ENCODE measurements at regions not wholly inside any gene's neighbourhood (a gene's known extent, or its start where the extent isn't known, plus 50 kb on each side); places are given as distances from the start of the nearest gene placed in this dataset.
"Not testable (repeated sequence)": the region's sequence is repeated elsewhere in the genome, so short reads cannot be mapped to it uniquely, and the experiment has no call there.

GRCh38 chr1:186775881-186776560 lies 52.7 kb upstream of the PLA2G4A start:
- Mint-ChIP-seq H3K36me3 (ENCODE audit: low read depth) (no peaks in the 10 kb centered on the region), H3K9me3 (no peaks in the 10 kb centered on the region), H3K4me3 (no peak overlapping the region), H3K27me3 (ENCODE audit: low read depth) (peaks cover 30% of the 10 kb centered on the region), H3K27ac (no peak overlapping the region), H3K4me1 (ENCODE audit: low read depth) (peaks cover 28% of the 10 kb centered on the region)
- no peak for DNase-seq (ENCODE audit: low spot score)

DNA sequence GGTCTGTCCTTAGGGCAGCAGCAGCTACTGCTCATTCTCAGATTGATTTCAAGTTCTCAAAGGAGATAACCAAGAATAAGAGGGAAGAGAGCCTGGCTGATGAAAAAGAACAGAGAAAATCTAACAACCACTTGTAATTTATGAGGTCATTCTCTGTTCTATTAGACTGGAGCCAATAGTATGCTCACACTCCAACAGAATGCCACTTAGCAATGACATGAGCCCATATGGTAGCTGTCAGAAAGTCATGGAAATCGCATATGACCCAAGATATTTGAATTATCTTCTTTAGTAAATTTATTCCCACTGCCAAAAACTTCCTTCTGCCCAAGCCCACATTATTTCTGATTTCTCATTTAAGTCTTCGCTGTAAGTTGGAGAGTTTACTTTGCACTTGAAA lies 53.7 kb upstream of the PLA2G4A start:
- Mint-ChIP-seq H3K4me3 (no peak overlapping the region), H3K4me1 (ENCODE audit: low read depth) (peaks cover 28% of the 10 kb centered on the region), H3K27ac (no peak overlapping the region), H3K9me3 (no peaks in the 10 kb centered on the region), H3K27me3 (ENCODE audit: low read depth) (peaks cover 28% of the 10 kb centered on the region), H3K36me3 (ENCODE audit: low read depth) (no peaks in the 10 kb centered on the region)
- no peak for DNase-seq (ENCODE audit: low spot score)

DNA sequence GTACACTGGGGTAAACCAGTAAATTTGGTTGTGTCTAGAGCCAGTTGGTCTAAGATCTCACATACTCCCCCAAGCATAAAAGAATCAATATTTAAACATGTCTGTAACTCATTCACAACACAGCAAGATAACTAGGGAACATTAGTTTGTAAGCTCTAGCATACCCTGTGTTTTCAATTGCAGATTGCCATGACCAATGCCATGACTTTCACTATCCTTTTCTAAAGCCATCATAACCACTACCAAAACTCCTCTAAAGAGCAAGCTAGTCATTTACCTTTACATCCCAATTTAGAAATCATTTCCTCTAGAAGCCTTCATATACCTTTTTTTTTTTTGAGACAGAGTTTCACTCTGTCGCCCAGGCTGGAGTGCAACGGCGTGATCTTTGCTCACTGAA lies 56.5 kb upstream of the PLA2G4A start:
- H3K27ac Mint-ChIP-seq, result no peak overlapping the region
- peaks cover 28% of the 10 kb centered on the region for H3K4me1 Mint-ChIP-seq (ENCODE audit: low read depth)
- no peaks in the 10 kb centered on the region for H3K36me3 Mint-ChIP-seq (ENCODE audit: low read depth)
- no peak for DNase-seq (ENCODE audit: low spot score)
- no peaks in the 10 kb centered on the region for H3K9me3 Mint-ChIP-seq
- H3K27me3 Mint-ChIP-seq (ENCODE audit: low read depth), result peaks cover 27% of the 10 kb centered on the region
- H3K4me3 Mint-ChIP-seq, result no peak overlapping the region

DNA sequence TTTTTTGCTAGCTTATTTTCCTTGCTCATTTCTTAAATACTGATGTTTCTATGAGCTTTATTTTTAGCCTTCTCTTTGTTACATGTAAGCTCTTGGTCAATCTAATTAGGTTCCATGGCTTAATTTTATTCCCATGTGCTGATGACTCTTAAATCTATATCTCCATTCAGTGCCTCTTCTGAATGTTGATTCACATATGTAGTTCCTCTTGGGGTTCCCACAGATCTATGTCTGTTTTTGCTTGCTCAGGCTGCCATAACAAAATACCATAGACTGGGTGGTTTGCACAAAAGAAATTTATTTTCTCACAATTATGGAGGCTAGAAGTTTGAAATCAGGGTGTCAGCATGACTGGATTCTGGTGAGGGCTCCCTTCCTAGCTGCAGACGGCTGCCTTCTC lies 58.3 kb upstream of the PLA2G4A start:
- no peaks in the 10 kb centered on the region for H3K9me3 Mint-ChIP-seq
- DNase-seq (ENCODE audit: low spot score), result no peak
- H3K4me3 Mint-ChIP-seq, result no peak overlapping the region
- H3K27me3 Mint-ChIP-seq (ENCODE audit: low read depth), result peaks cover 20% of the 10 kb centered on the region
- H3K36me3 Mint-ChIP-seq (ENCODE audit: low read depth), result no peaks in the 10 kb centered on the region
- H3K27ac Mint-ChIP-seq, result no peak overlapping the region
- H3K4me1 Mint-ChIP-seq (ENCODE audit: low read depth), result peaks cover 21% of the 10 kb centered on the region

- peaks cover 14% of the 10 kb centered on the region for H3K4me1 Mint-ChIP-seq (ENCODE audit: low read depth)
- H3K27ac Mint-ChIP-seq, result no peak overlapping the region
- H3K36me3 Mint-ChIP-seq (ENCODE audit: low read depth), result no peaks in the 10 kb centered on the region
- peaks cover 9% of the 10 kb centered on the region for H3K27me3 Mint-ChIP-seq (ENCODE audit: low read depth)
- no peak overlapping the region for H3K4me3 Mint-ChIP-seq
- no peak for DNase-seq (ENCODE audit: low spot score)
- no peaks in the 10 kb centered on the region for H3K9me3 Mint-ChIP-seq
Observed at GRCh38 chr1:186768906-186769305, 59.8 kb upstream of the PLA2G4A start.

- Mint-ChIP-seq H3K27ac (no peak overlapping the region), H3K27me3 (ENCODE audit: low read depth) (peaks cover 9% of the 10 kb centered on the region), H3K4me1 (ENCODE audit: low read depth) (peaks cover 28% of the 10 kb centered on the region), H3K4me3 (no peak overlapping the region), H3K9me3 (no peaks in the 10 kb centered on the region), H3K36me3 (ENCODE audit: low read depth) (peaks cover 1% of the 10 kb centered on the region)
- no peak for DNase-seq (ENCODE audit: low spot score)
Observed at GRCh38 chr1:186765446-186765845, 63.3 kb upstream of the PLA2G4A start.

DNA sequence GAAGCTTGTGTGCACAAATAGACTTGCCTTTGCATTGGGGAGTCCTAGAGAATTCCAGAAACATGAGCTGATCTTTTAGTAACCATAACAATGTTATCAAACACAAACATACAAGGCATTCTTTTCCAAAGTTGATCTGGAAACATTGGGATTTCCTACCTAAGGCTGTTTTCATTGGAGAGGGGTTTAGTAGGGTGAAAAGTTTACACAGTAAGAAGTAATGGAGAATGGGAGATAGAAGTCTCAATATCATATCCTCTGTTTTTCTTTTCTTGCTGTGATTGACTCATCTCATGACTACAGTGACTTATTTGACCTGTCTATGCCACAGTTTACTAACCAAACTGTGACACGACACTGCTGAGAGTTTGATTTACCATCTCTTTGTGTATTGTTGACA lies 65.6 kb upstream of the PLA2G4A start:
- DNase-seq (ENCODE audit: low spot score), result no peak
- peaks cover 28% of the 10 kb centered on the region for H3K4me1 Mint-ChIP-seq (ENCODE audit: low read depth)
- H3K4me3 Mint-ChIP-seq, result no peak overlapping the region
- H3K9me3 Mint-ChIP-seq, result no peaks in the 10 kb centered on the region
- H3K27ac Mint-ChIP-seq, result no peak overlapping the region
- peaks cover 1% of the 10 kb centered on the region for H3K36me3 Mint-ChIP-seq (ENCODE audit: low read depth)
- peaks cover 4% of the 10 kb centered on the region for H3K27me3 Mint-ChIP-seq (ENCODE audit: low read depth)

GRCh38 chr1:186762653-186763052 lies 66.1 kb upstream of the PLA2G4A start:
- Mint-ChIP-seq H3K4me1 (ENCODE audit: low read depth) (peaks cover 28% of the 10 kb centered on the region), H3K27ac (no peak overlapping the region), H3K36me3 (ENCODE audit: low read depth) (peaks cover 1% of the 10 kb centered on the region), H3K27me3 (ENCODE audit: low read depth) (peaks cover 2% of the 10 kb centered on the region), H3K9me3 (no peaks in the 10 kb centered on the region), H3K4me3 (no peak overlapping the region)
- no peak for DNase-seq (ENCODE audit: low spot score)

- Mint-ChIP-seq H3K27ac (no peak overlapping the region), H3K4me3 (no peak overlapping the region)
Observed at GRCh38 chr1:186761358-186761757, 67.4 kb upstream of the PLA2G4A start.

DNA sequence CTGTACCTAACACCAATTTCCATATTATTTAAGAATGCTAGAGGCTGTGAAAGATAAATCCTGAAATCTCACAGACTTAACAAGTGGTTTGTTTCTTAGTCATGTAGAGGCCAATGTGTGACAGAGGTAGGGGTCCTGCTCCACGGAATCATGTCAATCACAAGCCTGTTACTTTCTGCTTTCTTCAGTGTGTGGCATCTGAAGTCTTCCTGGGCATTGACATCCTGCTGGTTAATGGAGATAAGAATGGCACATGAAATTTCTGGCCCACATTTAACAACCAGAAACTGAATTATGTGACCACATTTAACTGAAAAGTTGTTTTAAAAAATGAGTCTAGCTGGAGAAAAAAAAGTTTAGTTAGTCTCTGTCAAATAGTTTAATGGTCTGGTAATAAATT lies 68.3 kb upstream of the PLA2G4A start:
- Mint-ChIP-seq H3K4me1 (ENCODE audit: low read depth) (peaks cover 24% of the 10 kb centered on the region), H3K36me3 (ENCODE audit: low read depth) (peaks cover 1% of the 10 kb centered on the region), H3K9me3 (no peaks in the 10 kb centered on the region), H3K27ac (no peak overlapping the region), H3K27me3 (ENCODE audit: low read depth) (peaks cover 4% of the 10 kb centered on the region), H3K4me3 (no peak overlapping the region)
- DNase-seq (ENCODE audit: low spot score), result no peak

More at GRCh38 chr1:186761358-186761757, 67.4 kb upstream of the PLA2G4A start:
- Mint-ChIP-seq H3K36me3 (ENCODE audit: low read depth) (peaks cover 1% of the 10 kb centered on the region), H3K27me3 (ENCODE audit: low read depth) (peaks cover 2% of the 10 kb centered on the region), H3K9me3 (no peaks in the 10 kb centered on the region), H3K4me1 (ENCODE audit: low read depth) (peaks cover 28% of the 10 kb centered on the region)
- DNase-seq (ENCODE audit: low spot score), result no peak

DNA sequence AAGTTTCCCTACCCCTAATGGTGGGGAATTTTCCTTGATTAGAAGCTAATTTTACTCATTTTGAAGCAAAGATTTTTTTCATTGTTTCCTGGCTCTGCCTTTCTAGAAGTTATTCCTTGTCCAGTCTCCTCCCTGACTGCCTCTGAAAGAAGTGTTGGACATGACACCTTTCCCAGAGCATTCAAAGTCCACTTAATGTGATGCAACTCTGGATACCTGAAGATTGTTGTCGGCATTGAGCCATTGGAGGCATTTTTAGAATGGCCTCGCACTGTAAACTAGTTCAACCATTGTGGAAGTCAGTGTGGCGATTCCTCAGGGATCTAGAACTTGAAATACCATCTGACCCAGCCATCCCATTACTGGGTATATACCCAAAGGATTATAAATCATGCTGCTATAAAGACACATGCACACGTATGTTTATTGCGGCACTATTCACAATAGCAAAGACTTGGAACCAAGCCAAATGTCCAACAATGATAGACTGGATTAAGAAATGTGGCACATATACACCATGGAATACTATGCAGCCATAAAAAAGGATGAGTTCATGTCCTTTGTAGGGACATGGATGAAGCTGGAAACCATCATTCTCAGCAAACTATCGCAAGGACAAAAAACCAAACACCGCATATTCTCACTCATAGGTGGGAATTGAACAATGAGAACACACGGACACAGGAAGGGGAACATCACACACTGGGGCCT lies 69.7 kb upstream of the PLA2G4A start:
- H3K4me3 Mint-ChIP-seq; H3K36me3 Mint-ChIP-seq (ENCODE audit: low read depth); H3K9me3 Mint-ChIP-seq; DNase-seq (ENCODE audit: low spot score); H3K27ac Mint-ChIP-seq: not testable (repeated sequence)
- H3K27me3 Mint-ChIP-seq (ENCODE audit: low read depth), result peaks cover 11% of the 10 kb centered on the region
- H3K4me1 Mint-ChIP-seq (ENCODE audit: low read depth), result peaks cover 24% of the 10 kb centered on the region

DNA sequence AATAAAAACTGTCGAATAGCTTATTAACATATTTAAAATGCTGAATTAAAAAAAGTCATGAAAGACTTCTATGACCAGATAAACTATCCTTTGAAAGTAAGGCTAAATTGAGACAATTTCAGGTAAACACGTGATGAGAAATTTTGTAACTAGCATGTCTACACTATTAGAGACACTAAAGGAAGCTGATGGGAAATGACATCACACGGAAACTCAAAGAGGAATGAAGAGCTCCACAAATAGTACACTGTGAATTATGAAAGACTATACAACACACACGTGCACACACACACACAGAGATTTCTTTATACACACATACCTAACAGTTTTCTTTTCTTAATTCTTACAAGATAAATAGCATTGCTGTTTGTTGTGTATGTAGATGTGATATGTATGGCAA lies 70.9 kb upstream of the PLA2G4A start:
- DNase-seq (ENCODE audit: low spot score), result no peak
- peaks cover 1% of the 10 kb centered on the region for H3K36me3 Mint-ChIP-seq (ENCODE audit: low read depth)
- H3K4me3 Mint-ChIP-seq, result no peak overlapping the region
- no peak overlapping the region for H3K27ac Mint-ChIP-seq
- peaks cover 14% of the 10 kb centered on the region for H3K4me1 Mint-ChIP-seq (ENCODE audit: low read depth)
- H3K27me3 Mint-ChIP-seq (ENCODE audit: low read depth), result peaks cover 17% of the 10 kb centered on the region
- H3K9me3 Mint-ChIP-seq, result no peaks in the 10 kb centered on the region

DNA sequence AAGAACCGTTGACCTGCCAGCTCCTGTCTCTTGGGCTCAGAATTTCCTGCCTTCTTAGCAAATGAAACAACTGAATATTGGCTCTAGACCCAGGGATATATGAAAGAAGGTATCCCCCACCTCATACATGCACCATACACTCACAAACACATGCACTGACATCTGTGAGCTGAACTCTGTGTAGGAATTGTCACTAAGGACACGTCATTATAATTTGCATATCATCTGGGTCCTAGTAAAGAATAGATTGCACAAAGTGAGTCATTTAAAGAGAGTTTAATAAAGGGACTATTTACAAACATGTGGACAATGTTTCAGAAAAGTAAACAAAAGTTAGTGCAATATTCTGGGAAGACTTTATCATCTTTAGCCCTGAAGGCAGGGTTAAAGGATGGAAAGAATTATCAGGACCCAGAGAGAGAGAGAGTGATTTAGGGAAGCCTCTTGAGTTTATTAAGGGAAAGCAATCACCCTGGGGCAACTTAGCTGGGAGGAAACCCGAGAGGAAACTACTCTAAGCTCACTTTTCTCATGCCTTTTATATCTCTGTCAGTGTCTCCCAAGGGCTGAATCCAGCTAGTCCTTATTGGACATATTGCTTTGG lies 74.1 kb upstream of the PLA2G4A start:
- no peak overlapping the region for H3K4me3 Mint-ChIP-seq
- H3K27ac Mint-ChIP-seq, result no peak overlapping the region
- H3K4me1 Mint-ChIP-seq (ENCODE audit: low read depth), result peaks cover 3% of the 10 kb centered on the region
- peaks cover 20% of the 10 kb centered on the region for H3K27me3 Mint-ChIP-seq (ENCODE audit: low read depth)
- H3K36me3 Mint-ChIP-seq (ENCODE audit: low read depth), result no peaks in the 10 kb centered on the region
- no peaks in the 10 kb centered on the region for H3K9me3 Mint-ChIP-seq
- no peak for DNase-seq (ENCODE audit: low spot score)

GRCh38 chr1:186753241-186753640 lies 73.0 kb upstream of the PTGS2 start:
- peaks cover 3% of the 10 kb centered on the region for H3K4me1 Mint-ChIP-seq (ENCODE audit: low read depth)
- peaks cover 5% of the 10 kb centered on the region for H3K9me3 Mint-ChIP-seq
- DNase-seq (ENCODE audit: low spot score), result no peak
- no peak overlapping the region for H3K4me3 Mint-ChIP-seq
- peaks cover 20% of the 10 kb centered on the region for H3K27me3 Mint-ChIP-seq (ENCODE audit: low read depth)
- H3K36me3 Mint-ChIP-seq (ENCODE audit: low read depth), result no peaks in the 10 kb centered on the region
- H3K27ac Mint-ChIP-seq, result no peak overlapping the region

Data from T-helper 2 cell treated with Interferon-gamma antibody and Interleukin-4, amounts not matched to agents 5 μg/mL and 100 μg/mL, for 36 hours (primary cell).